ENCODE measurements at regions not wholly inside any gene's neighbourhood (a gene's known extent, or its start where the extent isn't known, plus 50 kb on each side); places are given as distances from the start of the nearest gene placed in this dataset.

DNA sequence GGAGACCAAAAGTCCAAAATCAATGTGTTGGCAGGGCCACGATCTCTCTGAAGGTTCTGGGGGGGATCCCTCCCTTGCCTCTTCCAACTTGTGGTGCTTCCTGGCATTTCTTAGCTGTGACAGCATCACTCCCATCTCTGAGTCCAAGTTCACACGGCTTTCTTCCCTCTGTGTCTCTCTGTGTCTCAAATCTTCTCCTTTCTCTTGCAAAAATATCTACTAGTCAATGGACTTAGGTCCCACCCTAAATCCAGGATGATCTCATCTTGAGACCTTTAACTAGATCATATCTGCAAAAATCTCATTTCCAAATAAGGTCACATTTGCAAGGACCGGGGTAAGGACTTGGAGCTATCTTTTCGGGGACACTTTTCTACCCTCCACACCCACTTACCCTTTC is 186.1 kb downstream of the HSD17B3 start:
- TF ChIP-seq, protein P1, sequence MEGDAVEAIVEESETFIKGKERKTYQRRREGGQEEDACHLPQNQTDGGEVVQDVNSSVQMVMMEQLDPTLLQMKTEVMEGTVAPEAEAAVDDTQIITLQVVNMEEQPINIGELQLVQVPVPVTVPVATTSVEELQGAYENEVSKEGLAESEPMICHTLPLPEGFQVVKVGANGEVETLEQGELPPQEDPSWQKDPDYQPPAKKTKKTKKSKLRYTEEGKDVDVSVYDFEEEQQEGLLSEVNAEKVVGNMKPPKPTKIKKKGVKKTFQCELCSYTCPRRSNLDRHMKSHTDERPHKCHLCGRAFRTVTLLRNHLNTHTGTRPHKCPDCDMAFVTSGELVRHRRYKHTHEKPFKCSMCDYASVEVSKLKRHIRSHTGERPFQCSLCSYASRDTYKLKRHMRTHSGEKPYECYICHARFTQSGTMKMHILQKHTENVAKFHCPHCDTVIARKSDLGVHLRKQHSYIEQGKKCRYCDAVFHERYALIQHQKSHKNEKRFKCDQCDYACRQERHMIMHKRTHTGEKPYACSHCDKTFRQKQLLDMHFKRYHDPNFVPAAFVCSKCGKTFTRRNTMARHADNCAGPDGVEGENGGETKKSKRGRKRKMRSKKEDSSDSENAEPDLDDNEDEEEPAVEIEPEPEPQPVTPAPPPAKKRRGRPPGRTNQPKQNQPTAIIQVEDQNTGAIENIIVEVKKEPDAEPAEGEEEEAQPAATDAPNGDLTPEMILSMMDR (IDR thresholded peaks at IDR 0.05): no peak
- TF ChIP-seq POLR2A (IDR thresholded peaks at IDR 0.05): no peak
